Panc1 (cell line): ENCODE measurements at regions not wholly inside any gene's neighbourhood (a gene's known extent, or its start where the extent isn't known, plus 50 kb on each side); places are given as distances from the start of the nearest gene placed in this dataset.

Experiments
- CTCF ChIP-seq: fragments of 450-650 bp; IDR thresholded peaks from 2 replicates; pipeline ENCODE4 v1.5.1; 2017; ENCODE audit warnings: mild to moderate bottlenecking
- POLR2AphosphoS5 ChIP-seq: IDR thresholded peaks from 2 replicates; pipeline ENCODE4 v1.6.1; 2012; ENCODE audit warnings: mild to moderate bottlenecking, low read depth, low read length, moderate library complexity
- REST ChIP-seq, 2 experiments: IDR thresholded peaks; 2 replicates each; pipeline ENCODE4 v1.6.1; 2011 to 2012; ENCODE audit warnings: low read depth in 2 of 2, control low read depth in 1 of 2, low read length in 1 of 2, mild to moderate bottlenecking in 1 of 2, moderate library complexity in 1 of 2; ENCODE audit not compliant: insufficient read depth in 1 of 2

GRCh38 chr14:104280085-104280901 lies 141.9 kb downstream of the KIF26A start:
- no peak for TF ChIP-seq CTCF
- no peak for TF ChIP-seq POLR2AphosphoS5
- TF ChIP-seq REST (IDR thresholded peaks at IDR 0.05; ENCODE audit: insufficient read depth in 1 of 2, low read depth in 2 of 2, low read length in 1 of 2), result no peak
